Heart right ventricle (tissue), 16 donors: ENCODE measurements at regions not wholly inside any gene's neighbourhood (a gene's known extent, or its start where the extent isn't known, plus 50 kb on each side); places are given as distances from the start of the nearest gene placed in this dataset.

ENCODE experiments used
- ATAC-seq, 8 donors: fragments of 200-7000 bp; cut with Tn5 transposase; one replicate each; pipeline ENCODE4 v1.9.1; 2020; ENCODE audit warnings: mild to moderate bottlenecking in 8 of 8, moderate library complexity in 8 of 8, moderate number of reproducible peaks in 1 of 8
- DNase-seq, 2 donors: peaks; one replicate each; pipeline ENCODE4 v3.0.0-alpha.2; 2020
- H3K27ac ChIP-seq, 10 donors: fragments of 200-600 bp; sonication (generic) in 2 of 10; one replicate each; pipeline versions ENCODE4 v1.5.0 to v1.8.0; 2020 to 2022; ENCODE audit warnings: mild to moderate bottlenecking in 3 of 10
- H3K27me3 ChIP-seq, 7 donors: fragments of 200-600 bp; one replicate each; pipeline ENCODE4 v1.8.0; 2021 to 2022; ENCODE audit warnings: mild to moderate bottlenecking in 2 of 7
- H3K36me3 ChIP-seq, 9 donors: fragments of 200-600 bp; sonication (generic) in 1 of 9; one replicate each; pipeline versions ENCODE4 v1.5.0 to v1.8.0; 2020 to 2022; ENCODE audit warnings: mild to moderate bottlenecking in 2 of 9
- H3K4me1 ChIP-seq, 9 donors: fragments of 200-600 bp; sonication (generic) in 1 of 9; one replicate each; pipeline versions ENCODE4 v1.5.0 to v1.8.0; 2020 to 2022; ENCODE audit warnings: mild to moderate bottlenecking in 4 of 9
- H3K4me3 ChIP-seq, 10 donors: fragments of 200-600 bp; sonication (generic) in 2 of 10; one replicate each; pipeline versions ENCODE4 v1.5.0 to v1.8.0; 2020 to 2022; ENCODE audit warnings: mild to moderate bottlenecking in 7 of 10, moderate library complexity in 2 of 10
- H3K9me3 ChIP-seq, 11 donors: fragments of 200-600 bp in 10 of 11; sonication (generic) in 2 of 11; one replicate each; pipeline versions ENCODE4 v1.5.0 to v1.8.0; 2013 to 2022; ENCODE audit warnings: mild to moderate bottlenecking in 2 of 11, control low read depth in 1 of 11, moderate library complexity in 1 of 11
- CTCF ChIP-seq, 9 donors: fragments of 200-600 bp; sonication (generic) in 2 of 9; IDR thresholded peaks; one replicate each; pipeline versions ENCODE4 v1.5.0 to v1.8.0; 2021 to 2022; ENCODE audit warnings: antibody characterized with exemption in 9 of 9, mild to moderate bottlenecking in 5 of 9, moderate library complexity in 1 of 9
- WGBS, 2 donors: extraction: QIAGEN DNeasy Blood & Tissue Kit; methylation state at CpG; one replicate each; pipeline ENCODE4 v1.1.7; 2013; ENCODE audit warnings: inconsistent platforms in 1 of 2; 5-methylcytosine and 5-hydroxymethylcytosine counted together
- intact Hi-C, 10 donors: fragments of 100-400 bp; cut with DNase I; formaldehyde crosslinking; loops; one replicate each; pipeline versions ENCODE4 v1.11.1 to v1.14.2; 2022
- donor health status: Arrhythmogenic right ventricular cardiomyopathy.
- donor health status: ischemic (EF 13 %, LVEDD 7.1; RV severe dilation, severe dysfunction).
- donor health status: healthy with polysubstance abuse.
- donor health status: DM: no; HTN: yes; CAD: no.
- donor health status: DM: no; HTN: no; CAD: no.
- donor health status: ischemic (EF 25% LVEDD 6.9; RV normal size, moderate dysfunction).
- donor health status: ischemic (EF 25% LVEDD 5.7; RV mildly dilated, moderate dysfunction).
- donor health status: healthy.
- donor health status: DM: yes; HTN: yes; CAD: no.
- donor health status: Ischemic cardiomyopathy.
- donor health status: ischemic (EF 35%, LVEDD 5.7; RV mildly dilated, moderate dysfunction).
- donor health status: nonischemic (EF 11% LVEDD 7.7; RV severe dilation, severe dysfunction).
- donor health status: DM: yes; HTN: yes; CAD: no.
- donor health status: PGD.
- donor health status: ischemic (EF 29% LVEDD 5.4; RV normal size, mild dysfunction).
- donor health status: nonischemic (EF 23%, LVEDD 6.1; RV moderate dilation, normal function).

GRCh38 chr12:77366616-77367015 lies 301.2 kb upstream of the E2F7 start:
- H3K27me3 ChIP-seq, result no peaks in the 10 kb centered on the region
- no peak for DNase-seq
- intact Hi-C loops, result no loop called here
- 96 to 98% methylated on average over 2 of the region's 2 CpGs for WGBS, 2 donors
- H3K4me1 ChIP-seq, result no peaks in the 10 kb centered on the region
- peaks cover 0 to 8% (median 0%) of the 10 kb centered on the region in 11 donors for H3K9me3 ChIP-seq
- no peak for ATAC-seq
- TF ChIP-seq CTCF (IDR thresholded peaks at IDR 0.05), result no peak
- no peak overlapping the region for H3K27ac ChIP-seq
- no peaks in the 10 kb centered on the region for H3K36me3 ChIP-seq
- H3K4me3 ChIP-seq, result no peak overlapping the region

DNA sequence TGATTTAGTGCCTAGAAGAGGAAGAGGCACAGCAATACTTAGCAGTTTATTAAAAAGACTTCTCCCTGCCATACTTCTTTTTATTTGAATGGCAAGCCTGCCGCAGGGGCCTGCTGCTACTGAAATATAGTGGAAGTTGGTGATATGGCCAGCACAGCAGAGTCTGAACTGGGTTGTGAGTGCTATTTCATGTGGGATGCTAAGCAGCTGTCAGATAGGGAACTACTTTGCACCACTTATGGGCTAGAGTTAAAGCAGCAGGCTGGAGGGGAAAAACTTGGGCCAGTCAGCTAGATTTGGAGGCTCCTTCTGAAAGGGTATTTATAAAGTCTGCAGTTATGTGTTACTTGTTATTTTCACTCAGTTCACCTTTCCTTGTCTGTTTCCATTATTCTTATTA lies 299.0 kb upstream of the E2F7 start:
- no peaks in the 10 kb centered on the region for H3K36me3 ChIP-seq
- DNase-seq (no peak), ATAC-seq (no peak)
- intact Hi-C loops, result no loop called here
- H3K27ac ChIP-seq, result no peak overlapping the region
- no peaks in the 10 kb centered on the region for H3K27me3 ChIP-seq
- no peak overlapping the region for H3K4me3 ChIP-seq
- no peaks in the 10 kb centered on the region for H3K4me1 ChIP-seq
- peaks cover 0 to 8% (median 0%) of the 10 kb centered on the region in 11 donors for H3K9me3 ChIP-seq
- WGBS, 2 donors, result 71 to 79% methylated on average over 1 of the region's 1 CpG
- no peak for TF ChIP-seq CTCF (IDR thresholded peaks at IDR 0.05)

DNA sequence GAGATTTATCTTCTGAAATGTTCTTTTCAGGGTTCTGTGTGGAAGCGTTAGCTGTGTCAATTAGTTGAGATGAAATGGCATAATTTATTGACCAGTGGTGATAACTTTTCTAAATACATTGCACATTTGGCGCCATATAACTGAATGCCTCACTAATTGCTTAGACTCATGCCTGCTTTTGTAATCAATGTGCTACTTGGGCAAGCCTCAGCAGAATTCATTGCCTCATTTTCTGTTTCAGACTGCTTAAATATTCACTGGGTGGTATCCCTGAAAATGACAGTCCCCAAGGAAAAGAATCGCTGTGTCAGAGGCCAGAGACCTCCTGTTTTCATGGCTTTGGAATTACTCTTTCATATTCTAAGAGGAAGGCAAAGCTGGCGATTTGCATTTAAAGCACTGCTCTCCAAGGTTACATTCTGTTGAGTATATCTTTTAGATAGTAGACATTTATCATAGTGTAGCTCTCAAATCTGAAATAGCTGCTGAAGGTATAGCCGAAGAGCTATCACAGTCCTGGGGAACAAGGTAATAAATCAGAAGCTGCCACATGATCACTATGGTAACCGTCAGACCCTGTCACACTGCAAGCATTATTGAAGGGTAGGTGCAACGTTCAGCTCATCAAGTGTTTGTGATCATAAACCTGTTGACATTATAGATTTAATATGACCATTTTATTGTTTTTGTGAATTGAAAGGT lies 297.3 kb upstream of the E2F7 start:
- no peak for ATAC-seq
- no peak overlapping the region for H3K27ac ChIP-seq
- H3K27me3 ChIP-seq, result no peaks in the 10 kb centered on the region
- intact Hi-C loops, result no loop called here
- H3K4me3 ChIP-seq, result no peak overlapping the region
- H3K9me3 ChIP-seq, result peaks cover 0 to under 1% (median 0%) of the 10 kb centered on the region in 11 donors
- no peak for DNase-seq
- no peak for TF ChIP-seq CTCF (IDR thresholded peaks at IDR 0.05)
- H3K36me3 ChIP-seq, result no peaks in the 10 kb centered on the region
- WGBS, 2 donors, result 57 to 65% methylated on average over 7 of the region's 7 CpGs
- no peaks in the 10 kb centered on the region for H3K4me1 ChIP-seq

DNA sequence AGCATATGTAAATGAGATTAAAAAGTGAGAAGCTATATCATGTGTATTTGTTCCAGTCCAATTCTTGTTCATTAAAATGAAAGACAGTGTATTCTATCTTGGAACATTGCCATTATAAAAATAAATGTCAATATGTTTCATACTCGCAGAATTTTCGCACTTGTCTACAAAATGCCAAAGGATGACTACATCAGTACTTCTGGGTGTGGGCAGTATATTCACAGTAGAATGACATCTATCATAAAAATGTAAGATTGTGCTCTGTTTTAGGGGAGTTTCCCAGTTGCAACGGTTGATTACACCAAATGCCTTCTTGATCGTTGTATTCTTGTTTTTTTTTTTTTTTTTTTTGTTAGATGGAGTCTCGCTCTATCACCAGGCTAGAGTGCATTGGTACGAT lies 292.3 kb upstream of the E2F7 start:
- intact Hi-C loops, result no loop called here
- TF ChIP-seq CTCF (IDR thresholded peaks at IDR 0.05), result no peak
- no peak for ATAC-seq
- Histone ChIP-seq H3K4me1 (peaks cover 0 to 8% (median 0%) of the 10 kb centered on the region in 9 donors), H3K9me3 (no peaks in the 10 kb centered on the region), H3K27ac (no peak overlapping the region), H3K36me3 (no peaks in the 10 kb centered on the region), H3K27me3 (no peaks in the 10 kb centered on the region), H3K4me3 (no peak overlapping the region)
- no peak for DNase-seq
- 86 to 87% methylated on average over 6 of the region's 6 CpGs for WGBS, 2 donors
